Activated CD8-positive, alpha-beta memory T cell treated with anti-CD3 and anti-CD28 coated beads, Interleukin-2, amount 10 ng/mL, durations not matched to agents 7 days and 5 days (primary cell): ENCODE measurements at regions not wholly inside any gene's neighbourhood (a gene's known extent, or its start where the extent isn't known, plus 50 kb on each side); places are given as distances from the start of the nearest gene placed in this dataset.

ENCODE experiments used
- ATAC-seq: fragments of 150-1000 bp; cut with Tn5 transposase; one replicate; pipeline ENCODE4 v1.10.0; 2021; ENCODE audit warnings: moderate library complexity
- CTCF ChIA-PET: fragments of 350-600 bp; sonication (Branson Sonifier 250); formaldehyde crosslinking; loops from one replicate; lab custom pipeline; 2021; ENCODE audit warnings: antibody characterized with exemption; lab: Charles Lee
- DNase-seq: peaks from one replicate; pipeline ENCODE4 v3.0.0-alpha.2; 2020
- H3K27ac Mint-ChIP-seq: one replicate; pipeline ENCODE4 v1.8.0; 2021; ENCODE audit warnings: mild to moderate bottlenecking, mixed read lengths
- H3K27me3 Mint-ChIP-seq: one replicate; pipeline ENCODE4 v1.8.0; 2021; ENCODE audit warnings: mixed read lengths
- H3K36me3 Mint-ChIP-seq: one replicate; pipeline ENCODE4 v1.8.0; 2021; ENCODE audit warnings: mild to moderate bottlenecking, mixed read lengths
- H3K4me1 Mint-ChIP-seq: one replicate; pipeline ENCODE4 v1.8.0; 2021; ENCODE audit warnings: mixed read lengths
- H3K4me3 Mint-ChIP-seq: one replicate; pipeline ENCODE4 v1.8.0; 2021; ENCODE audit warnings: mild to moderate bottlenecking, moderate library complexity, mixed read lengths
- H3K9me3 Mint-ChIP-seq: one replicate; pipeline ENCODE4 v1.8.0; 2022; ENCODE audit warnings: low read depth, mixed read lengths

- Mint-ChIP-seq H3K4me1 (no peaks in the 10 kb centered on the region), H3K27me3 (no peaks in the 10 kb centered on the region), H3K36me3 (no peaks in the 10 kb centered on the region), H3K27ac (no peak overlapping the region), H3K9me3 (peaks cover 6% of the 10 kb centered on the region), H3K4me3 (no peak overlapping the region)
- CTCF ChIA-PET: no interaction called here
- ATAC-seq: no peak
- no peak for DNase-seq
Observed at GRCh38 chr20:39347626-39348025, 385.5 kb downstream of the DHX35 start.

- ATAC-seq (no peak), DNase-seq (no peak)
- CTCF ChIA-PET: no interaction called here
- Mint-ChIP-seq H3K27ac (no peak overlapping the region), H3K27me3 (no peaks in the 10 kb centered on the region), H3K9me3 (no peaks in the 10 kb centered on the region), H3K36me3 (no peaks in the 10 kb centered on the region), H3K4me3 (no peak overlapping the region), H3K4me1 (no peaks in the 10 kb centered on the region)
Observed at GRCh38 chr20:39342463-39342862, 380.3 kb downstream of the DHX35 start.

GRCh38 chr20:39338469-39339376 lies 376.6 kb downstream of the DHX35 start:
- no peaks in the 10 kb centered on the region for H3K27me3 Mint-ChIP-seq
- CTCF ChIA-PET: no interaction called here
- ATAC-seq: no peak
- DNase-seq: no peak
- H3K36me3 Mint-ChIP-seq: no peaks in the 10 kb centered on the region
- no peak overlapping the region for H3K4me3 Mint-ChIP-seq
- no peaks in the 10 kb centered on the region for H3K4me1 Mint-ChIP-seq
- H3K9me3 Mint-ChIP-seq: no peaks in the 10 kb centered on the region
- H3K27ac Mint-ChIP-seq: no peak overlapping the region

GRCh38 chr20:39333211-39333610 lies 371.1 kb downstream of the DHX35 start:
- Mint-ChIP-seq H3K36me3 (no peaks in the 10 kb centered on the region), H3K9me3 (no peaks in the 10 kb centered on the region), H3K4me1 (no peaks in the 10 kb centered on the region), H3K4me3 (no peak overlapping the region), H3K27ac (no peak overlapping the region), H3K27me3 (no peaks in the 10 kb centered on the region)
- DNase-seq: no peak
- CTCF ChIA-PET: no interaction called here
- no peak for ATAC-seq

GRCh38 chr20:39328347-39328746 lies 366.2 kb downstream of the DHX35 start:
- Mint-ChIP-seq H3K4me1 (no peaks in the 10 kb centered on the region), H3K4me3 (no peak overlapping the region), H3K27ac (no peak overlapping the region), H3K36me3 (no peaks in the 10 kb centered on the region), H3K27me3 (peaks cover 2% of the 10 kb centered on the region), H3K9me3 (no peaks in the 10 kb centered on the region)
- CTCF ChIA-PET: no interaction called here
- DNase-seq: no peak
- no peak for ATAC-seq

- H3K36me3 Mint-ChIP-seq: no peaks in the 10 kb centered on the region
- ATAC-seq: no peak
- no peaks in the 10 kb centered on the region for H3K9me3 Mint-ChIP-seq
- no peak overlapping the region for H3K4me3 Mint-ChIP-seq
- CTCF ChIA-PET: interaction anchor here (1.3 kb wide), 1 partner anchor 10 kb away, joined by 3 read pairs; no protein-coding TSS in a partner anchor
- H3K4me1 Mint-ChIP-seq: no peaks in the 10 kb centered on the region
- H3K27me3 Mint-ChIP-seq: peaks cover 5% of the 10 kb centered on the region
- H3K27ac Mint-ChIP-seq: no peak overlapping the region
- no peak for DNase-seq
Observed at GRCh38 chr20:39326050-39326449, 363.9 kb downstream of the DHX35 start.

GRCh38 chr20:39318911-39319310 lies 356.8 kb downstream of the DHX35 start:
- H3K36me3 Mint-ChIP-seq: no peaks in the 10 kb centered on the region
- DNase-seq: no peak
- CTCF ChIA-PET: no interaction called here
- no peak for ATAC-seq
- no peaks in the 10 kb centered on the region for H3K4me1 Mint-ChIP-seq
- H3K4me3 Mint-ChIP-seq: no peak overlapping the region
- H3K27ac Mint-ChIP-seq: no peak overlapping the region
- H3K27me3 Mint-ChIP-seq: peaks cover 13% of the 10 kb centered on the region
- no peaks in the 10 kb centered on the region for H3K9me3 Mint-ChIP-seq

- peaks cover 13% of the 10 kb centered on the region for H3K27me3 Mint-ChIP-seq
- DNase-seq: no peak
- H3K4me1 Mint-ChIP-seq: no peaks in the 10 kb centered on the region
- CTCF ChIA-PET: no interaction called here
- no peak for ATAC-seq
- H3K4me3 Mint-ChIP-seq: no peak overlapping the region
- no peaks in the 10 kb centered on the region for H3K36me3 Mint-ChIP-seq
- H3K9me3 Mint-ChIP-seq: no peaks in the 10 kb centered on the region
- no peak overlapping the region for H3K27ac Mint-ChIP-seq
Observed at GRCh38 chr20:39312676-39313075, 350.5 kb downstream of the DHX35 start.

- Mint-ChIP-seq H3K4me3 (no peak overlapping the region), H3K27me3 (peaks cover 11% of the 10 kb centered on the region), H3K4me1 (no peaks in the 10 kb centered on the region), H3K36me3 (no peaks in the 10 kb centered on the region), H3K27ac (no peak overlapping the region), H3K9me3 (no peaks in the 10 kb centered on the region)
- DNase-seq: no peak
- ATAC-seq: no peak
- CTCF ChIA-PET: no interaction called here
Observed at GRCh38 chr20:39311851-39312506, 349.8 kb downstream of the DHX35 start.

- Mint-ChIP-seq H3K9me3 (no peaks in the 10 kb centered on the region), H3K27ac (no peak overlapping the region), H3K36me3 (no peaks in the 10 kb centered on the region), H3K4me1 (no peaks in the 10 kb centered on the region), H3K27me3 (peaks cover 10% of the 10 kb centered on the region), H3K4me3 (no peak overlapping the region)
- CTCF ChIA-PET: no interaction called here
- no peak for ATAC-seq
- no peak for DNase-seq
Observed at GRCh38 chr20:39310363-39310995, 348.3 kb downstream of the DHX35 start.

GRCh38 chr20:39309458-39309857 lies 347.3 kb downstream of the DHX35 start:
- CTCF ChIA-PET: interaction anchor here (1.4 kb wide), 1 partner anchor 41 kb away, joined by 4 read pairs; no protein-coding TSS in a partner anchor
- Mint-ChIP-seq H3K9me3 (no peaks in the 10 kb centered on the region), H3K4me1 (no peaks in the 10 kb centered on the region), H3K27ac (no peak overlapping the region), H3K4me3 (no peak overlapping the region), H3K27me3 (peaks cover 5% of the 10 kb centered on the region), H3K36me3 (no peaks in the 10 kb centered on the region)
- ATAC-seq (no peak), DNase-seq (no peak)

GRCh38 chr20:39302312-39302711 lies 340.2 kb downstream of the DHX35 start:
- Mint-ChIP-seq H3K9me3 (no peaks in the 10 kb centered on the region), H3K4me1 (no peaks in the 10 kb centered on the region), H3K4me3 (no peak overlapping the region), H3K27ac (no peak overlapping the region), H3K36me3 (no peaks in the 10 kb centered on the region), H3K27me3 (no peaks in the 10 kb centered on the region)
- no peak for DNase-seq
- ATAC-seq: no peak
- CTCF ChIA-PET: no interaction called here

- DNase-seq (no peak), ATAC-seq (no peak)
- Mint-ChIP-seq H3K9me3 (no peaks in the 10 kb centered on the region), H3K4me3 (no peak overlapping the region), H3K36me3 (no peaks in the 10 kb centered on the region), H3K4me1 (no peaks in the 10 kb centered on the region), H3K27ac (no peak overlapping the region), H3K27me3 (peaks cover under 1% of the 10 kb centered on the region)
- CTCF ChIA-PET: no interaction called here
Observed at GRCh38 chr20:39299783-39300182, 337.6 kb downstream of the DHX35 start.
